A549 (cell line): ENCODE measurements at regions not wholly inside any gene's neighbourhood (a gene's known extent, or its start where the extent isn't known, plus 50 kb on each side); places are given as distances from the start of the nearest gene placed in this dataset.
A peak's percentile ranks its signal among the peaks of the same experiment; 100 is the strongest.

Experiments used
- ATAC-seq, 2 experiments: fragments of 200-7000 bp in 1 of 2; fragments of >200 bp in 1 of 2; cut with Nextera tagmentation in 1 of 2; cut with Tn5 transposase in 1 of 2; 3 replicates each; pipeline versions ENCODE4 v1.8.0 to v1.9.1; 2018 to 2020; ENCODE audit warnings: mild to moderate bottlenecking in 1 of 2, moderate library complexity in 1 of 2
- CTCF ChIA-PET: fragments of 300-600 bp; sonication (Branson Sonifier 250); formaldehyde crosslinking; extraction: SDS; loops from one replicate; lab custom pipeline; 2021; ENCODE audit warnings: antibody characterized with exemption, inconsistent platforms; lab: Yijun Ruan, JAX
- POLR2A ChIA-PET: fragments of 350-600 bp; formaldehyde crosslinking; extraction: SDS; loops from one replicate; lab custom pipeline; 2021; ENCODE audit warnings: antibody characterized with exemption, inconsistent platforms; lab: Yijun Ruan, JAX
- DNase-seq, 2 experiments: peaks; one replicate each; pipeline versions ENCODE4 v3.0.0 to v3.0.0-alpha.2; 2011 to 2016; ENCODE audit warnings: low read depth in 1 of 2, low spot score in 1 of 2
- FAIRE-seq: peaks from 2 replicates; lab custom pipeline; 2011; peaks lifted over from hg19 to GRCh38; lab: Jason Lieb, UNC
- H3K27ac ChIP-seq, 2 experiments: fragments of >200 bp; sonication (Bioruptor Twin); formaldehyde crosslinking; 3 replicates each; pipeline ENCODE4 v1.5.1; 2016 to 2017
- H3K4me1 ChIP-seq: fragments of >200 bp; sonication (Bioruptor Twin); formaldehyde crosslinking; 3 replicates; pipeline ENCODE4 v1.6.1; 2016
- H3K4me2 ChIP-seq: fragments of >200 bp; sonication (Bioruptor Twin); formaldehyde crosslinking; 3 replicates; pipeline ENCODE4 v1.6.1; 2016
- H3K4me3 ChIP-seq: fragments of >200 bp; sonication (Bioruptor Twin); formaldehyde crosslinking; 3 replicates; pipeline ENCODE4 v1.5.1; 2016
- H3K9me3 ChIP-seq: fragments of >200 bp; sonication (Bioruptor Twin); formaldehyde crosslinking; 3 replicates; pipeline ENCODE4 v1.6.1; 2016
- CBX8 ChIP-seq: fragments of 200-600 bp; sonication (generic); IDR thresholded peaks from 2 replicates; pipeline ENCODE4 v1.6.1; 2016
- EHF ChIP-seq: fragments of 250-450 bp; sonication (Bioruptor Pico); IDR thresholded peaks from 2 replicates; pipeline ENCODE4 v1.5.0; 2020; ENCODE audit warnings: mild to moderate bottlenecking
- EP300 ChIP-seq, 2 experiments: fragments of >200 bp; sonication (Bioruptor Twin); formaldehyde crosslinking; IDR thresholded peaks; 2 replicates in 1 of 2; 3 replicates in 1 of 2; pipeline ENCODE4 v1.6.1; 2016 to 2017
- HOXB13 ChIP-seq: fragments of 250-450 bp; sonication (Bioruptor Pico); IDR thresholded peaks from 2 replicates; pipeline ENCODE4 v1.5.0; 2020; ENCODE audit warnings: low read depth, mild to moderate bottlenecking, moderate library complexity
- HOXB5 ChIP-seq: fragments of 250-450 bp; sonication (Bioruptor Pico); IDR thresholded peaks from 2 replicates; pipeline ENCODE4 v1.5.0; 2020; ENCODE audit warnings: mild to moderate bottlenecking, moderate library complexity
- KDM1A ChIP-seq: fragments of 200-600 bp; sonication (generic); IDR thresholded peaks from 2 replicates; pipeline ENCODE4 v1.6.1; 2016; ENCODE audit warnings: low read depth, mild to moderate bottlenecking
- MYC ChIP-seq: IDR thresholded peaks from 2 replicates; pipeline ENCODE4 v1.6.1; 2012; ENCODE audit warnings: mild to moderate bottlenecking, inconsistent platforms, low read length, improper control_type of control experiment, borderline replicate concordance
- POLR2A ChIP-seq: IDR thresholded peaks from 2 replicates; pipeline ENCODE4 v1.6.1; 2012; ENCODE audit warnings: mild to moderate bottlenecking, low read length
- RCOR1 ChIP-seq: fragments of 150-350 bp; IDR thresholded peaks from 2 replicates; pipeline ENCODE4 v1.6.1; 2014; ENCODE audit warnings: antibody characterized with exemption, low read length, low read depth
- SMC3 ChIP-seq: fragments of >200 bp; sonication (Bioruptor Twin); formaldehyde crosslinking; IDR thresholded peaks from 3 replicates; pipeline ENCODE4 v1.6.1; 2018; ENCODE audit warnings: inconsistent platforms
- ZC3H11A ChIP-seq: fragments of 450-650 bp; IDR thresholded peaks from 2 replicates; pipeline ENCODE4 v1.6.1; 2014; ENCODE audit warnings: antibody characterized with exemption, mild to moderate bottlenecking
- ZNF302 ChIP-seq: fragments of 250-450 bp; sonication (Bioruptor Pico); IDR thresholded peaks from 2 replicates; pipeline ENCODE4 v1.9.0; 2021; ENCODE audit warnings: inconsistent platforms, mild to moderate bottlenecking, moderate library complexity
- ZSCAN20 ChIP-seq: fragments of 250-450 bp; sonication (Bioruptor Pico); IDR thresholded peaks from 2 replicates; pipeline ENCODE4 v1.8.0; 2022; ENCODE audit warnings: mild to moderate bottlenecking, moderate library complexity
- WGBS: methylation state at CpG from one replicate; pipeline ENCODE4 v1.1.6; 2017; ENCODE audit errors: missing lambda C conversion rate; 5-methylcytosine and 5-hydroxymethylcytosine counted together
- TF ChIP-seq, protein P1 (sequence below): IDR thresholded peaks from 2 replicates; pipeline ENCODE4 v1.6.1; 2012
- TF ChIP-seq, protein P2 (sequence below): fragments of >200 bp; sonication (Bioruptor Twin); formaldehyde crosslinking; IDR thresholded peaks from 3 replicates; pipeline ENCODE4 v1.6.1; 2016
- TF ChIP-seq, protein P3 (sequence below): IDR thresholded peaks from 2 replicates; pipeline ENCODE4 v1.6.1; 2012; ENCODE audit warnings: low read depth, borderline replicate concordance
- TF ChIP-seq, protein P4 (sequence below): fragments of 250-450 bp; sonication (Bioruptor Pico); IDR thresholded peaks from 2 replicates; pipeline ENCODE4 v1.5.0; 2021; ENCODE audit warnings: mild to moderate bottlenecking, moderate library complexity, borderline replicate concordance
- TF ChIP-seq, protein P5 (sequence below): IDR thresholded peaks from 2 replicates; pipeline ENCODE4 v1.6.1; 2012

DNA sequence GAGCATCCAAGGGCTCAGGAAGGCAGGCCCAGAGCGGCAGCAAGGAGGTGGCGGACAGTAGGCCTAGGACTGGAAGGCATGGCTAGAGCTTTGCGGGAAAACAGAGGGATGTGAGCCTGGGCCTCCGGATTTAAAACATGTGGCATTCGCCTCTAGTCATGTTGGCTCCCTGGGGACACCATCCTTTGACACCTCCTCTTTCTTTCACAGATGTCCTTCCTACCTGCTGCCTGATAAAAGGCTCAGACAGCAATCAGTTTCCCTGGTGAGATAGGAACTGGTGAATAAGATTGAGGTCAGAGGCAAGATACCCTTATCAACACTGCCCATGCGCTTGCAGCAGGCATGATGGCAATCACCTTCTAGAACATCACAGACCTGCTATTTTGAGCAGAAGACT, 277.6 kb downstream of the SIPA1L2 start:
- CTCF ChIA-PET, result no interaction called here
- DNase-seq (no peak), ATAC-seq (no peak), FAIRE-seq (no peak)
- POLR2A ChIA-PET, result no interaction called here
- no peak overlapping the region for H3K4me3 ChIP-seq
- H3K9me3 ChIP-seq, result no peaks in the 10 kb centered on the region
- no peaks in the 10 kb centered on the region for H3K4me1 ChIP-seq
- H3K4me2 ChIP-seq, result no peak overlapping the region
- TF ChIP-seq KDM1A (no peak), ZC3H11A (no peak), ZSCAN20 (CRISPR knock-in tag) (no peak), POLR2A (no peak), CBX8 (no peak), EP300 (IDR thresholded peaks at IDR 0.05) (no peak), RCOR1 (no peak)
- TF ChIP-seq, protein P1, sequence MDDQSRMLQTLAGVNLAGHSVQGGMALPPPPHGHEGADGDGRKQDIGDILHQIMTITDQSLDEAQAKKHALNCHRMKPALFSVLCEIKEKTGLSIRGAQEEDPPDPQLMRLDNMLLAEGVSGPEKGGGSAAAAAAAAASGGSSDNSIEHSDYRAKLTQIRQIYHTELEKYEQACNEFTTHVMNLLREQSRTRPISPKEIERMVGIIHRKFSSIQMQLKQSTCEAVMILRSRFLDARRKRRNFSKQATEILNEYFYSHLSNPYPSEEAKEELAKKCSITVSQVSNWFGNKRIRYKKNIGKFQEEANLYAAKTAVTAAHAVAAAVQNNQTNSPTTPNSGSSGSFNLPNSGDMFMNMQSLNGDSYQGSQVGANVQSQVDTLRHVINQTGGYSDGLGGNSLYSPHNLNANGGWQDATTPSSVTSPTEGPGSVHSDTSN, result no peak
- TF ChIP-seq, protein P2, sequence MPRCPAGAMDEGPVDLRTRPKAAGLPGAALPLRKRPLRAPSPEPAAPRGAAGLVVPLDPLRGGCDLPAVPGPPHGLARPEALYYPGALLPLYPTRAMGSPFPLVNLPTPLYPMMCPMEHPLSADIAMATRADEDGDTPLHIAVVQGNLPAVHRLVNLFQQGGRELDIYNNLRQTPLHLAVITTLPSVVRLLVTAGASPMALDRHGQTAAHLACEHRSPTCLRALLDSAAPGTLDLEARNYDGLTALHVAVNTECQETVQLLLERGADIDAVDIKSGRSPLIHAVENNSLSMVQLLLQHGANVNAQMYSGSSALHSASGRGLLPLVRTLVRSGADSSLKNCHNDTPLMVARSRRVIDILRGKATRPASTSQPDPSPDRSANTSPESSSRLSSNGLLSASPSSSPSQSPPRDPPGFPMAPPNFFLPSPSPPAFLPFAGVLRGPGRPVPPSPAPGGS, result no peak
- 87% methylated on average over 6 of the region's 6 CpGs for WGBS
- H3K27ac ChIP-seq, result no peak overlapping the region

DNA sequence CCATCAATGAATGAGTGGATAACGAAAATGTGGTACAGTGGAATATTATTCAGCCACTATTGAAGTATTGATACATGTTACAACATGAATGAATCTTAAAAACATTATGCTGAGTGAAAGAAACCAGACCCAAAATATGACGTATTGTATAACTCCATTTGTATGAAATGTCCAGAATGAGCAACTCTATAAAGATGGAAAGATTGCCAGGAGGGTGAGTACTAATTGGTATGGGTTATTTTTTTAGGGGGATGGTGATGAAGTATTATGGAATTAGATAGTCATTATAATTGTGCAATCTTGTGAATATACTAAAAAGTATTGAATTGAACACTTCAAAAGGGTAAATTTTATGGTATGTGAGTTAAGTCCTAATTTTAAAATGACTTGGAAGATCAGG, 278.6 kb downstream of the SIPA1L2 start:
- POLR2A ChIA-PET, result no interaction called here
- H3K4me2 ChIP-seq, result no peak overlapping the region
- no peak for ATAC-seq
- 53% methylated on average over 2 of the region's 2 CpGs for WGBS
- no peaks in the 10 kb centered on the region for H3K4me1 ChIP-seq
- DNase-seq, result no peak
- no peaks in the 10 kb centered on the region for H3K9me3 ChIP-seq
- TF ChIP-seq, protein P3, sequence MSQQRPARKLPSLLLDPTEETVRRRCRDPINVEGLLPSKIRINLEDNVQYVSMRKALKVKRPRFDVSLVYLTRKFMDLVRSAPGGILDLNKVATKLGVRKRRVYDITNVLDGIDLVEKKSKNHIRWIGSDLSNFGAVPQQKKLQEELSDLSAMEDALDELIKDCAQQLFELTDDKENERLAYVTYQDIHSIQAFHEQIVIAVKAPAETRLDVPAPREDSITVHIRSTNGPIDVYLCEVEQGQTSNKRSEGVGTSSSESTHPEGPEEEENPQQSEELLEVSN, result no peak
- TF ChIP-seq EHF (no peak), ZC3H11A (no peak), RCOR1 (no peak), HOXB5 (no peak), HOXB13 (CRISPR knock-in tag) (no peak), CBX8 (no peak), MYC (no peak)
- TF ChIP-seq, protein P4, sequence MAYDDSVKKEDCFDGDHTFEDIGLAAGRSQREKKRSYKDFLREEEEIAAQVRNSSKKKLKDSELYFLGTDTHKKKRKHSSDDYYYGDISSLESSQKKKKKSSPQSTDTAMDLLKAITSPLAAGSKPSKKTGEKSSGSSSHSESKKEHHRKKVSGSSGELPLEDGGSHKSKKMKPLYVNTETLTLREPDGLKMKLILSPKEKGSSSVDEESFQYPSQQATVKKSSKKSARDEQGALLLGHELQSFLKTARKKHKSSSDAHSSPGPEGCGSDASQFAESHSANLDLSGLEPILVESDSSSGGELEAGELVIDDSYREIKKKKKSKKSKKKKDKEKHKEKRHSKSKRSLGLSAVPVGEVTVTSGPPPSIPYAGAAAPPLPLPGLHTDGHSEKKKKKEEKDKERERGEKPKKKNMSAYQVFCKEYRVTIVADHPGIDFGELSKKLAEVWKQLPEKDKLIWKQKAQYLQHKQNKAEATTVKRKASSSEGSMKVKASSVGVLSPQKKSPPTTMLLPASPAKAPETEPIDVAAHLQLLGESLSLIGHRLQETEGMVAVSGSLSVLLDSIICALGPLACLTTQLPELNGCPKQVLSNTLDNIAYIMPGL, result no peak
- TF ChIP-seq, protein P1, result no peak
- TF ChIP-seq, protein P5, sequence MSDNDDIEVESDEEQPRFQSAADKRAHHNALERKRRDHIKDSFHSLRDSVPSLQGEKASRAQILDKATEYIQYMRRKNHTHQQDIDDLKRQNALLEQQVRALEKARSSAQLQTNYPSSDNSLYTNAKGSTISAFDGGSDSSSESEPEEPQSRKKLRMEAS, result no peak
- CTCF ChIA-PET, result interaction anchor here (0.7 kb wide), 1 partner anchor 13 kb away, joined by 3 read pairs; no protein-coding TSS in a partner anchor
- H3K4me3 ChIP-seq, result no peak overlapping the region
- H3K27ac ChIP-seq, result no peak overlapping the region
- no peak for FAIRE-seq

DNA sequence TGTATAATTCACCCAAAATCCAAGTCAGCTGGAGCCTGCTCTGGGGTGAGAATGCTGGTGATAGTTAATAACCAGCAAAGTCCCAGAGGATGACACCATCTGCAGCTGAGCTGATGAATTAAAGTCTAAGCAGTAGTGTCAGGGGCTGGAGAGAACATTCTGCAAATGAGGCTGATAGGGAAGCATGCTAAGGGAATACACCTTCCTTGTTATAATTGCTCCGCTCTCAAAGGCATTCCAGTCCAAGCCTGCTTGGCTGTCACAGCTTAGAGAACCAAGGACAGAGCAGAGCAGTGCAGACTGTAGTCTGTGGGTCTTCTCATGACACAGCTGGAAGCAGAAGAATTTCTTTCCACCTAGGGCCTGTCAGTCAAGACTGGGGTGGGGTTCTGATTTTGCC, 283.1 kb downstream of the SIPA1L2 start:
- Histone ChIP-seq H3K9me3 (peaks cover 12% of the 10 kb centered on the region; the same call in 2 of the 3 replicates), H3K4me1 (no peaks in the 10 kb centered on the region), H3K27ac (no peak overlapping the region), H3K4me3 (no peak overlapping the region), H3K4me2 (no peak overlapping the region)
- no peak for TF ChIP-seq POLR2A
- TF ChIP-seq SMC3, result no peak
- TF ChIP-seq, protein P5, result no peak
- no peak for TF ChIP-seq ZNF302 (CRISPR knock-in tag)
- 87% methylated on average over 1 of the region's 1 CpG for WGBS
- DNase-seq, result no peak
- FAIRE-seq, result no peak
- ChIA-PET CTCF (interaction anchor here (1.2 kb wide), 1 partner anchor 37 kb away, joined by 3 read pairs; no protein-coding TSS in a partner anchor), POLR2A (no interaction called here)
- ATAC-seq, result peak in 1 of 2 experiments; percentile 8; a peak in 1 of 6 replicates
